ENCODE measurements at regions not wholly inside any gene's neighbourhood (a gene's known extent, or its start where the extent isn't known, plus 50 kb on each side); places are given as distances from the start of the nearest gene placed in this dataset.

GRCh38 chr4:125951261-125951887 is 636.6 kb downstream of the FAT4 start:
- TF ChIP-seq GATA3 (IDR thresholded peaks at IDR 0.05; ENCODE audit: low read depth, low read length), result peak; percentile 72
- no peak for TF ChIP-seq GATA2 (IDR thresholded peaks at IDR 0.05; ENCODE audit: low read depth, low read length)

Data from SH-SY5Y (cell line).